Esophagus (tissue), 2 donors: ENCODE measurements at regions not wholly inside any gene's neighbourhood (a gene's known extent, or its start where the extent isn't known, plus 50 kb on each side); places are given as distances from the start of the nearest gene placed in this dataset.

ENCODE experiments used
- H3K27ac ChIP-seq, 2 donors: one replicate each; pipeline ENCODE4 v1.5.1; 2013; ENCODE audit warnings: low read depth in 2 of 2, mild to moderate bottlenecking in 2 of 2, inconsistent platforms in 1 of 2, low read length in 1 of 2, moderate library complexity in 1 of 2
- H3K27me3 ChIP-seq, 2 donors: one replicate each; pipeline ENCODE4 v1.6.1; 2013; ENCODE audit warnings: low read length in 2 of 2, control low read depth in 1 of 2, mild to moderate bottlenecking in 1 of 2; ENCODE audit not compliant: insufficient read depth in 2 of 2, control insufficient read depth in 1 of 2
- H3K36me3 ChIP-seq, 2 donors: one replicate each; pipeline ENCODE4 v1.6.1; 2013; ENCODE audit warnings: low read length in 1 of 2; ENCODE audit not compliant: control insufficient read depth in 2 of 2, insufficient read depth in 2 of 2
- H3K4me1 ChIP-seq, 2 donors: one replicate each; pipeline ENCODE4 v1.6.1; 2013; ENCODE audit warnings: low read length in 1 of 2; ENCODE audit not compliant: control insufficient read depth in 2 of 2, insufficient read depth in 2 of 2
- H3K4me3 ChIP-seq, 2 donors: one replicate each; pipeline ENCODE4 v1.5.1; 2013; ENCODE audit warnings: low read length in 2 of 2, mild to moderate bottlenecking in 2 of 2, low read depth in 1 of 2, moderate library complexity in 1 of 2
- H3K9me3 ChIP-seq, 2 donors: one replicate each; pipeline ENCODE4 v1.6.1; 2013; ENCODE audit warnings: mild to moderate bottlenecking in 2 of 2, low read depth in 1 of 2, low read length in 1 of 2, moderate library complexity in 1 of 2; ENCODE audit not compliant: control insufficient read depth in 2 of 2, insufficient read depth in 1 of 2
- WGBS, 2 donors: extraction: QIAGEN DNeasy Blood & Tissue Kit; methylation state at CpG; one replicate each; pipeline ENCODE4 v1.1.7; 2013; 5-methylcytosine and 5-hydroxymethylcytosine counted together
- donor health status: healthy with polysubstance abuse.
- donor health status: Bipolar disorder and iron deficiency.

DNA sequence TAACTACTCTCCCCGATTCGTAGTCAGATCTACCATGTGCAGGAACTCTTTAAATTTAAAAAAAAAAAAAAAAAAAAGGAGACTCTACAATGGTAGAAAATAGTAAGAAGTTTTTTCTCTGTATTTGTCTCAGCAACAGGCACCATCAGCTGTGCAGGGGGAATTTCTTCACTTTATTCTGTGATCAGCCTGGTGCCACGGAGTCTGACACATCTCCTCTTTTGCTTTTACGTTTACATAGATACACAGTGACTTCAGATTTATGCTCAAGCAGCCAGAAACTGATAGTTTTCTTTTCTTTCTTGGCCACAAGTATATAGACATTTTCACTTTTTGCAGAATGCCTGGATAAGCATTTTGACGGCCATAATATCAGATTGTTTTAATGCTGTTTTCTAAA, 190.6 kb upstream of the AKR1E2 start:
- no peaks in the 10 kb centered on the region for H3K36me3 ChIP-seq
- no peak overlapping the region for H3K4me3 ChIP-seq
- H3K27ac ChIP-seq: no peak overlapping the region
- peaks cover 0 to 2% of the 10 kb centered on the region in 2 donors for H3K4me1 ChIP-seq
- no peaks in the 10 kb centered on the region for H3K9me3 ChIP-seq
- WGBS, 2 donors: 72% methylated on average over 5 of the region's 5 CpGs
- no peaks in the 10 kb centered on the region for H3K27me3 ChIP-seq

DNA sequence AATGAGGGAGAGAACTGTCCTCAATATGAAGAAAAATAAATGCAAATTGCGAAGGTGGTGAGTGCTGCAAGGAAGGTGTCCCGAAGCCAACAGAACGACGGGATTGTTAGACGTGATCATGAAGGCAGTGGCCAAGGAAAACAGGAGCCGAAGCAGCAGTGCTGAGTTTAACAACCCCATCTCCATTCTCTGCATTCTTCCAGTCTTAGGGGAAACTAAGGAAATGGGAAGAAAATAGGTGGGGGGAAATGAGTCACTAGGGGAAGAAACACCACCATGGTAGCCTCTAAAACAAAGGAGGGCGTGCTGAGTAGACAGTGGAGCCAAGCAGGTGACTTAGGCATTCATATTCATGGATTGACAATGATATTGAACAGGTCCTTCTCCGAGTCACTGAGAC, 192.2 kb upstream of the AKR1E2 start:
- H3K27ac ChIP-seq: no peak overlapping the region
- H3K4me1 ChIP-seq: peaks cover 0 to 2% of the 10 kb centered on the region in 2 donors
- H3K9me3 ChIP-seq: no peaks in the 10 kb centered on the region
- H3K36me3 ChIP-seq: no peaks in the 10 kb centered on the region
- 81 to 84% methylated on average over 8 of the region's 8 CpGs for WGBS, 2 donors
- H3K27me3 ChIP-seq: no peaks in the 10 kb centered on the region
- no peak overlapping the region for H3K4me3 ChIP-seq

DNA sequence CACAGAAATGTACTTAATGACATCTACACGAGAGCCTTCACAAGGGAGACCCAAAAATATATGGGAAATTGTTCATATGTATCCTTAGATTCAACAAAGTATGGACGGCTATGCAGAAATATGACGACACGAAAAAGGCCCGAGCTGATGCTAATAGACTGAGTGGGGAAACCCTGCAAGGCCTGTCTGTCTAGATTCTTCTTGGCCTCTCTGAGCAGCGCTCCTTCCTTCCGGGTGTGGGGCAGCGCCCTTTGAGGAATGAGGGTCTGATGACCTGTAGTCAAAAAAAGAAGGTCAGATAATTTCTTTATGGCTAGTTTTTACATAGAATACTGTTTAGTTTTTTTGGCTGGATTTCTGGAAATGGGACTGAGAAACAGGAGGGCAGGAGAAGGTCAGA, 192.8 kb upstream of the AKR1E2 start:
- WGBS, 2 donors: 84 to 88% methylated on average over 8 of the region's 8 CpGs
- H3K27ac ChIP-seq: no peak overlapping the region
- no peaks in the 10 kb centered on the region for H3K27me3 ChIP-seq
- H3K36me3 ChIP-seq: no peaks in the 10 kb centered on the region
- no peaks in the 10 kb centered on the region for H3K9me3 ChIP-seq
- H3K4me3 ChIP-seq: no peak overlapping the region
- peaks cover 0 to 1% of the 10 kb centered on the region in 2 donors for H3K4me1 ChIP-seq

DNA sequence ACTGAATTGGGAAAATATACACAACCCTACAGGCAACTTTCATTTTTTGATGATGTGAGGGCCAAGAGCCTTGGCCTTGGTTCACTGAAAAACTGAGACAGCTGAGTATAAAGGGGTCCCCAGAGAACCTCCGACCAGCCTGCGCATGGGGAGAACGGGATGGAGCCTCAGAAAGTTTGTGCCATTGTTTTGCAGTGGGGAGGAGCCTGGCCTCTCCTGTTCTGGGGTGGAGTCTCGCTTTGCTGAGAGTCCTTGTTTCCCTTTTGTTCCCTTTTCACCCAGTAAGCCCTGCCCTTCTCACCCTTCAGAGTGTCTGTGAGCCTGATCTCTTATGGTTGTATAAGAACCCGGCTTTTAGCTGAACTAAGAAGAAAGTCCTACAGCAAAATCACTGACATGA, 193.2 kb upstream of the AKR1E2 start:
- Histone ChIP-seq H3K27me3 (no peaks in the 10 kb centered on the region), H3K36me3 (no peaks in the 10 kb centered on the region), H3K27ac (no peak overlapping the region), H3K4me1 (no peaks in the 10 kb centered on the region), H3K4me3 (no peak overlapping the region), H3K9me3 (no peaks in the 10 kb centered on the region)
- WGBS, 2 donors: 85 to 93% methylated on average over 5 of the region's 5 CpGs

DNA sequence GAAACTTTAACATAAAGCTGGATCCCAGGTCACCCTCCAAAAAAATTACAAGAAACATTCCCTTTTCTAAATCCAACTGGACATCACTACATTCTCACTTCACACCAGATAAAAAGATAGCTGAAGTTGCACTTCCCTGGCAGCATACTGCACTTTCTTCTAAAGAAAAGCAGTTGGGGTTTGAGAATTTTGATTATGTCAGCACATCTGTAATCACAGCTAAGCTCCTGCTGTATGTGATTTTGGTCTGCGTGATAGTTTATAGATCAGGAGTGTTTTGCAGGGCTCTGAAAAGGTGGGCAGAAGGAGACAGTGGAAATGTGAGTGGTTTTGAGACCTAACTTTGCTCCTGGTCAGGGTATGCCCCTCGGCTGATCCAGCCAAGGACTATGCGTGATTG, 199.1 kb upstream of the AKR1E2 start:
- no peak overlapping the region for H3K27ac ChIP-seq
- H3K36me3 ChIP-seq: no peaks in the 10 kb centered on the region
- H3K4me3 ChIP-seq: no peak overlapping the region
- H3K4me1 ChIP-seq: no peaks in the 10 kb centered on the region
- no peaks in the 10 kb centered on the region for H3K27me3 ChIP-seq
- H3K9me3 ChIP-seq: no peaks in the 10 kb centered on the region
- 92 to 95% methylated on average over 3 of the region's 3 CpGs for WGBS, 2 donors

DNA sequence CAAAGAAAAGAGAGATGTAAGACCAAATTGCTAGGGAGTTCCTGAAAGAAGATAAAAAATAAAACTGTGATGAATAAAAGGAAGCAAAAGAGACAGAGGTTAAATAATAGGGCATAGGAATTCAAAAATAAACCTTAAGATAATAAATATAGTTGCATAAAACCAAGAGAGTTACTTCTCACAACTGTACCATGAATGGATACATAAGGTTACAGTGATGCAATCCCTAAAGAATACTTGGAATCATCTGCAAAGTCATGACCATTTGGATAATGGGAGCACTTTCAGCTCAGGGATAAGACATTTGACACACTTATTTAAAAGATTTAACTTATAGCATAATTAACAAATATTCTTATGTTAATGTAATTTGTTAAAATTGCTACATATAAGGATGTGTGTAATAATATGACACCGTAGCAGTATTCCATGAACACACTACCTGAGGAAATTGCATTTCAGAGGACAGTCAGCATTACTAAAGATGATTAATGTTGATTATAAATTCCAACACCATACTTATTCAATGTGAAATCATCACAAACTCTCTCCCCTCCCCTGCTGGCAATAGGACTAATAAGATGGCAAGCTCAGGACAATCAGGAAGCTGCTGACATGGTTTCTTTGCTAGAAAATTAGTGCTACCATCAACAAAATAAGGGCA, 202.1 kb upstream of the AKR1E2 start:
- 79 to 89% methylated on average over 1 of the region's 1 CpG for WGBS, 2 donors
- no peaks in the 10 kb centered on the region for H3K36me3 ChIP-seq
- no peak overlapping the region for H3K27ac ChIP-seq

DNA sequence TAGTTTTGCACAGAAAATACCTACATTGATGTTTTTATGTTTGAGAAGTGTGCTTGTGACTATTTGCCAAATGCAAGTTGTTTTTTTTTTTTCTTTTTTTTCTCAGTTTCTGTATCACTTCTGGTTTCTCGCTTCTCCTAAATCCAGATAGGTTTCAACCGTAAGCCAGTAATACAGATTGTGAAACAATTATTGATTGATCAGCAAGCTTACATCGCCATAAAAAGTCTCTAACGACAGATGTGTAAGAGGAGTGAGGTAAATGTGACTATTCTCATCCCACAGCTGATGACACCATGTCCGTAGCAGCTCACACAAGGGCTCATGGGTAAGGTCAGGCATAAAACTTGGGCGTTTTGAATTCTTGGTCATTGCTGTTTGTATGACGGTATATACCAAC, 202.8 kb upstream of the AKR1E2 start:
- Histone ChIP-seq H3K9me3 (no peaks in the 10 kb centered on the region), H3K36me3 (no peaks in the 10 kb centered on the region), H3K4me3 (no peak overlapping the region), H3K27ac (no peak overlapping the region), H3K4me1 (no peaks in the 10 kb centered on the region), H3K27me3 (no peaks in the 10 kb centered on the region)
- 82 to 86% methylated on average over 7 of the region's 7 CpGs for WGBS, 2 donors

More for the DNA sequence above, 202.1 kb upstream of the AKR1E2 start:
- no peaks in the 10 kb centered on the region for H3K4me1 ChIP-seq
- no peak overlapping the region for H3K4me3 ChIP-seq
- H3K27me3 ChIP-seq: no peaks in the 10 kb centered on the region
- no peaks in the 10 kb centered on the region for H3K9me3 ChIP-seq

DNA sequence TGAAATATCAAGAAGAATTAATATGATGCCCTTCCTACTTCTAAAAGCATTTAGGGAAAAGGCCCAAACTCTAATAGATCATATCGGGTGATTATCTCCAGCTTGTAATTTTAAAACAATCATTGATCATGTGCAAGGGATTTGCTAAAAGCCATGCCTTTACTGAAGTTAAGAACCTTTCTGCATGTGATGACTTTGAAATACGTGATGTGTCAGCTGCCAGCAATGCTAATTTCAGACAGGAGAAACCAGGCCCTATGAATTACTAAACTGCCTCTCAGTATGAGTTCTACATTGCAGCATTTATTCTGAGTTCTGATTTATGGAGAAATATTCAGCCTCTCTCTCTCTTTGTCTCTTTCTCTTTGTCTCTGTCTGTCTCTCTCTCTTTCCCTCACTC, 203.6 kb upstream of the AKR1E2 start:
- Histone ChIP-seq H3K27ac (no peak overlapping the region), H3K27me3 (no peaks in the 10 kb centered on the region), H3K4me3 (no peak overlapping the region), H3K9me3 (no peaks in the 10 kb centered on the region), H3K4me1 (no peaks in the 10 kb centered on the region), H3K36me3 (no peaks in the 10 kb centered on the region)
- WGBS, 2 donors: 91 to 92% methylated on average over 2 of the region's 2 CpGs

DNA sequence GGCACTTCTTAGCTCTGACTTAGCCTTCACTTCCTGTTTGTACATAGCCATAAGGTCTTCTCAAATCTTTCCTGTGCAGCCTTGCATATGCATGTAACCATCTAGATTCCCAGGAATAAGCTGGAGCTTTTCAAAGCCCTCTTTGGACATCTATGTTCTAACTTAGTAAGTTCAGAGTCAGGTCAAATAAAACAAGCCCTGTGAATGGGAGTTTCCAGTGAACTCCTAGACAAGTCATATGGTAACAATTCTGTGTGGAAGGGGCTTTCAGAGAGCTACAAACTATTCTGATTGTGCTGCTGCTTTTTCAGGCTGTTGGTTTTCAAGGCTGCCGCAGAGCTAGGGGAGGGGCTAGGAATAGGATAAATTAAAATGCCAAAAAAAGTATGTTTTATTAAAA, 208.4 kb upstream of the AKR1E2 start:
- WGBS, 2 donors: 77 to 85% methylated on average over 1 of the region's 1 CpG

DNA sequence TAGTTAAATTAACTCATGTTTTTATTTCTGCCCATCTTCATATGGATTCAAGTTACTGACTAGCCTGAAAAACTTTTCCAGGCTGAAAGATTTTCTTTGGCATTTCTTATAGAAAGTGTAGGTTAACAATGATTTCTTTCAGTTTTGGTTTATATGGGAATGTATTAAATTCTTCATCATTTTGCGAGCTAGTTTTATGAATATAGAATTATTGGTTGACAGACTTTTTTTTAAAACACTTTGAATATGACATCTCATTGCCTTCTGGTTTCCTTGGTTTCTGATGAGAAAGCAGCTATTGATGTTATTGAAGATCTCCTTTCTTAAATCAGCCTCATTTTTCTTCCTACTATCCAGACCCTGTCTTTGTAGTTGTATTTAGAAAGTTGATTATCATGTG, 211.0 kb upstream of the AKR1E2 start:
- Histone ChIP-seq H3K9me3 (peaks cover 0 to 2% of the 10 kb centered on the region in 2 donors), H3K27ac (no peak overlapping the region), H3K4me3 (no peak overlapping the region), H3K27me3 (no peaks in the 10 kb centered on the region), H3K36me3 (no peaks in the 10 kb centered on the region), H3K4me1 (no peaks in the 10 kb centered on the region)
- 98 to 99% methylated on average over 1 of the region's 1 CpG for WGBS, 2 donors

More for the DNA sequence above, 208.4 kb upstream of the AKR1E2 start:
- H3K4me3 ChIP-seq: no peak overlapping the region
- no peak overlapping the region for H3K27ac ChIP-seq
- H3K9me3 ChIP-seq: peaks cover 0 to 2% of the 10 kb centered on the region in 2 donors
- H3K27me3 ChIP-seq: no peaks in the 10 kb centered on the region
- no peaks in the 10 kb centered on the region for H3K4me1 ChIP-seq
- no peaks in the 10 kb centered on the region for H3K36me3 ChIP-seq
